ENCODE measurements at regions not wholly inside any gene's neighbourhood (a gene's known extent, or its start where the extent isn't known, plus 50 kb on each side); places are given as distances from the start of the nearest gene placed in this dataset.

- Histone ChIP-seq H3K4me1 (replicated peaks in 1 of 2) (no peaks in the 10 kb centered on the region), H3K9me3 (replicated peaks in 1 of 3) (no peaks in the 10 kb centered on the region), H3K27me3 (no peaks in the 10 kb centered on the region), H3K36me3 (replicated peaks in 1 of 2) (no peaks in the 10 kb centered on the region), H3K4me3 (no peak overlapping the region), H3K27ac (no peak overlapping the region)
- TF ChIP-seq CTCF (IDR thresholded peaks at IDR 0.05) (no peak), POLR2A (IDR thresholded peaks at IDR 0.05) (no peak)
- no peak for DNase-seq
- WGBS, 4 donors, result 71 to 83% (median 73%) methylated on average over 7 of the region's 7 CpGs
- intact Hi-C loops (cut with DNase I), result no loop called here
Measured at GRCh38 chr6:4512051-4512471, 264.1 kb upstream of the CDYL start.

GRCh38 chr6:4511641-4512020 lies 264.6 kb upstream of the CDYL start:
- WGBS, 4 donors, result 80 to 93% (median 92%) methylated on average over 5 of the region's 5 CpGs; no CpG with 5 or more reads in 1 of the 4 donors
- Histone ChIP-seq H3K27ac (no peak overlapping the region), H3K4me1 (replicated peaks in 1 of 2) (no peaks in the 10 kb centered on the region), H3K27me3 (no peaks in the 10 kb centered on the region), H3K36me3 (replicated peaks in 1 of 2) (no peaks in the 10 kb centered on the region), H3K4me3 (no peak overlapping the region), H3K9me3 (replicated peaks in 1 of 3) (no peaks in the 10 kb centered on the region)
- intact Hi-C loops (cut with DNase I), result no loop called here
- DNase-seq, result no peak
- TF ChIP-seq POLR2A (IDR thresholded peaks at IDR 0.05) (no peak), CTCF (IDR thresholded peaks at IDR 0.05) (no peak)

GRCh38 chr6:4510906-4511640 lies 265.1 kb upstream of the CDYL start:
- no peak for DNase-seq
- Histone ChIP-seq H3K36me3 (replicated peaks in 1 of 2) (no peaks in the 10 kb centered on the region), H3K4me1 (replicated peaks in 1 of 2) (no peaks in the 10 kb centered on the region), H3K9me3 (replicated peaks in 1 of 3) (no peaks in the 10 kb centered on the region), H3K4me3 (no peak overlapping the region), H3K27me3 (no peaks in the 10 kb centered on the region), H3K27ac (no peak overlapping the region)
- TF ChIP-seq POLR2A (IDR thresholded peaks at IDR 0.05) (no peak), CTCF (IDR thresholded peaks at IDR 0.05) (no peak)
- intact Hi-C loops (cut with DNase I), result no loop called here
- WGBS, 4 donors, result 81 to 85% (median 84%) methylated on average over 11 to 15 of the region's 15 CpGs

GRCh38 chr6:4510317-4510716 lies 265.9 kb upstream of the CDYL start:
- intact Hi-C loops (cut with DNase I), result no loop called here
- WGBS, 4 donors, result 90 to 99% (median 92%) methylated on average over 4 to 6 of the region's 6 CpGs
- TF ChIP-seq CTCF (IDR thresholded peaks at IDR 0.05), result no peak
- no peak for TF ChIP-seq POLR2A (IDR thresholded peaks at IDR 0.05)
- H3K9me3 ChIP-seq (replicated peaks in 1 of 3), result no peaks in the 10 kb centered on the region
- H3K27me3 ChIP-seq, result no peaks in the 10 kb centered on the region
- no peak for DNase-seq
- no peaks in the 10 kb centered on the region for H3K36me3 ChIP-seq (replicated peaks in 1 of 2)
- no peak overlapping the region for H3K27ac ChIP-seq
- no peaks in the 10 kb centered on the region for H3K4me1 ChIP-seq (replicated peaks in 1 of 2)
- no peak overlapping the region for H3K4me3 ChIP-seq

Data from adrenal gland (tissue), 9 donors.